ENCODE measurements at regions not wholly inside any gene's neighbourhood (a gene's known extent, or its start where the extent isn't known, plus 50 kb on each side); places are given as distances from the start of the nearest gene placed in this dataset.

DNA sequence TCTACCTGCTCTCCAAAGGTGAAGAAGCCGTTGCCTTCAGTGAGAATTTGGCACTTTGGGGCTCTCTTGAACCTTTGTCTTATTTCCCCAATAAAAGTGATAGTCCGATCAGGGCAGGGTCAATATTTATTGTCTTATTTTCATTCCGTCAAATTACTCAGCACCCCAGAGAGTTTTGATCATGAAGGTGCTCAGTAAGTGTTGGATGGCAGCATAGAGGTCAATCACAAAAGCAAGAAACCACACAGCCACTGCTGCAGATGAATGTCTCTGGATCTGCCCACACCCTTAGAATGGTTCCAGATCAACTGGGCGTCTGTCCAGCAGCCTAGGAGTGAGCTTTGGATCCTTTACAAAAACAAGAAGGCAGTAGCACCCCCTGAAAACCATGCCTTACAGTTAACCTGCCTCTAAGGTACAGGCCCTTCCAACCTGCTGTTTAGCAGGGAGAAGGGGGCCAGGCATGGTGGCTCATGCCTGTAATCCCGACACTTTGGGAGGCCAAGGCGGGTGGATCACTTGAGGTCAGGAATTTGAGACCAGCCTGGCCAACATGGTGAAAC, 97.3 kb downstream of the PSMG1 start:
- H3K9me3 ChIP-seq = no peaks in the 10 kb centered on the region
- H3K36me3 ChIP-seq = no peaks in the 10 kb centered on the region
- no peak overlapping the region for H3K4me3 ChIP-seq
- DNase-seq = no peak
- H3K4me1 ChIP-seq = peaks cover 0 to 59% (median 35%) of the 10 kb centered on the region in 4 donors
- H3K27me3 ChIP-seq = no peaks in the 10 kb centered on the region
- TF ChIP-seq CTCF (IDR thresholded peaks at IDR 0.05) = no peak
- H3K27ac ChIP-seq = no peak overlapping the region
- intact Hi-C loops (cut with DNase I; ENCODE audit: low total_unique reads) = no loop called here

GRCh38 chr21:39084979-39085729, 98.1 kb downstream of the PSMG1 start:
- Histone ChIP-seq H3K9me3 (no peaks in the 10 kb centered on the region), H3K4me3 (no peak overlapping the region), H3K36me3 (no peaks in the 10 kb centered on the region), H3K27ac (no peak overlapping the region), H3K4me1 (peaks cover 0 to 59% (median 35%) of the 10 kb centered on the region in 4 donors), H3K27me3 (no peaks in the 10 kb centered on the region)
- intact Hi-C loops (cut with DNase I; ENCODE audit: low total_unique reads) = no loop called here
- no peak for TF ChIP-seq CTCF (IDR thresholded peaks at IDR 0.05)
- peak in 1 of 2 donors; percentile 57 for DNase-seq

DNA sequence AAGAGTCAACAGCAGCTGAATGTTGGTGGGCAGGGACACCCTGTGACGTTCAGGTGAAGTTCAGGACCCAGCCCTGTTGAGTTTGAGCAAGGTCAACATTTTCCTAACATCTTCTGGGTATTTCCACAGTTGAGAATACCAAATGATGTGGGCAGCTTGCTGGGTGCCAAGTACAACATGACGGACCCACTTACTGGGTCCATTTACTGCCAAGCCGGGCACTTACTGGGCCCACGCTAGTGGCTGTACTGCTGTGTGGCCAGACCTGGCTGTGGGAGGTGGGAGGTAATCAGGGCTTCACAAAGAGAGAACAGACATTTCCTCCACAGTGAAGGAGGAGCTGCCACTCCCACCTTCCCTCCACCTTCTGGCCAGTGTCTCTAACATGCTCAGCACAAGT, 99.2 kb downstream of the PSMG1 start:
- intact Hi-C loops (cut with DNase I; ENCODE audit: low total_unique reads) = no loop called here
- Histone ChIP-seq H3K36me3 (no peaks in the 10 kb centered on the region), H3K4me1 (peaks cover 0 to 49% (median 29%) of the 10 kb centered on the region in 4 donors), H3K27me3 (no peaks in the 10 kb centered on the region), H3K4me3 (no peak overlapping the region), H3K9me3 (no peaks in the 10 kb centered on the region), H3K27ac (no peak overlapping the region)
- TF ChIP-seq CTCF (IDR thresholded peaks at IDR 0.05) = no peak
- DNase-seq = no peak

- no peaks in the 10 kb centered on the region for H3K9me3 ChIP-seq
- intact Hi-C loops (cut with DNase I; ENCODE audit: low total_unique reads) = no loop called here
- no peak overlapping the region for H3K27ac ChIP-seq
- DNase-seq = peak in 1 of 2 donors; percentile 56
- peaks cover 0 to 43% (median 26%) of the 10 kb centered on the region in 4 donors for H3K4me1 ChIP-seq
- no peak overlapping the region for H3K4me3 ChIP-seq
- H3K36me3 ChIP-seq = no peaks in the 10 kb centered on the region
- no peak for TF ChIP-seq CTCF (IDR thresholded peaks at IDR 0.05)
- H3K27me3 ChIP-seq = no peaks in the 10 kb centered on the region
These were observed 99.8 kb downstream of the PSMG1 start for GRCh38 chr21:39083377-39084008.

- Histone ChIP-seq H3K4me3 (no peak overlapping the region), H3K27me3 (no peaks in the 10 kb centered on the region), H3K36me3 (no peaks in the 10 kb centered on the region), H3K27ac (no peak overlapping the region), H3K9me3 (no peaks in the 10 kb centered on the region), H3K4me1 (peaks cover 0 to 36% (median 20%) of the 10 kb centered on the region in 4 donors)
- TF ChIP-seq CTCF (IDR thresholded peaks at IDR 0.05) = no peak
- no peak for DNase-seq
- intact Hi-C loops (cut with DNase I; ENCODE audit: low total_unique reads) = no loop called here
These were observed 100.4 kb downstream of the PSMG1 start for GRCh38 chr21:39082656-39083376.
